ENCODE measurements at regions not wholly inside any gene's neighbourhood (a gene's known extent, or its start where the extent isn't known, plus 50 kb on each side); places are given as distances from the start of the nearest gene placed in this dataset.

GRCh38 chr14:35197015-35197414, 74.7 kb downstream of the PRORP start:
- no peak for TF ChIP-seq CTCF (conservative IDR thresholded peaks at IDR 0.05)
- Mint-ChIP-seq H3K36me3 (ENCODE audit: low read depth) (peaks cover 4% of the 10 kb centered on the region), H3K4me3 (no peak overlapping the region), H3K27me3 (ENCODE audit: low read depth) (no peaks in the 10 kb centered on the region), H3K27ac (ENCODE audit: unreplicated experiment) (no peak overlapping the region), H3K9me3 (no peaks in the 10 kb centered on the region), H3K4me1 (peaks cover 8% of the 10 kb centered on the region)
- no peak for DNase-seq (ENCODE audit: low read depth, low spot score)

- DNase-seq (ENCODE audit: low read depth, low spot score): no peak
- no peak for TF ChIP-seq CTCF (conservative IDR thresholded peaks at IDR 0.05)
- Mint-ChIP-seq H3K27me3 (ENCODE audit: low read depth) (no peaks in the 10 kb centered on the region), H3K36me3 (ENCODE audit: low read depth) (no peaks in the 10 kb centered on the region), H3K9me3 (no peaks in the 10 kb centered on the region), H3K4me3 (no peak overlapping the region), H3K27ac (ENCODE audit: unreplicated experiment) (no peak overlapping the region), H3K4me1 (no peaks in the 10 kb centered on the region)
Measured at GRCh38 chr14:35201066-35201465, 78.7 kb downstream of the PRORP start.

- Mint-ChIP-seq H3K4me3 (no peak overlapping the region), H3K36me3 (ENCODE audit: low read depth) (no peaks in the 10 kb centered on the region), H3K9me3 (no peaks in the 10 kb centered on the region), H3K27me3 (ENCODE audit: low read depth) (no peaks in the 10 kb centered on the region), H3K4me1 (no peaks in the 10 kb centered on the region), H3K27ac (ENCODE audit: unreplicated experiment) (no peak overlapping the region)
- no peak for DNase-seq (ENCODE audit: low read depth, low spot score)
- TF ChIP-seq CTCF (conservative IDR thresholded peaks at IDR 0.05): no peak
Measured at GRCh38 chr14:35202195-35202594, 79.8 kb downstream of the PRORP start.

- Mint-ChIP-seq H3K36me3 (ENCODE audit: low read depth) (no peaks in the 10 kb centered on the region), H3K4me1 (no peaks in the 10 kb centered on the region), H3K9me3 (no peaks in the 10 kb centered on the region), H3K27me3 (ENCODE audit: low read depth) (no peaks in the 10 kb centered on the region), H3K4me3 (no peak overlapping the region), H3K27ac (ENCODE audit: unreplicated experiment) (peak overlapping the region; percentile 22)
- DNase-seq (ENCODE audit: low read depth, low spot score): no peak
- no peak for TF ChIP-seq CTCF (conservative IDR thresholded peaks at IDR 0.05)
Measured at GRCh38 chr14:35205737-35206136, 83.4 kb downstream of the PRORP start.

GRCh38 chr14:35211067-35211466, 81.1 kb upstream of the PSMA6 start:
- DNase-seq (ENCODE audit: low read depth, low spot score): no peak
- peaks cover 13% of the 10 kb centered on the region for H3K4me1 Mint-ChIP-seq
- TF ChIP-seq CTCF (conservative IDR thresholded peaks at IDR 0.05): no peak
- no peaks in the 10 kb centered on the region for H3K27me3 Mint-ChIP-seq (ENCODE audit: low read depth)
- H3K27ac Mint-ChIP-seq (ENCODE audit: unreplicated experiment): no peak overlapping the region
- H3K4me3 Mint-ChIP-seq: no peak overlapping the region
- H3K36me3 Mint-ChIP-seq (ENCODE audit: low read depth): no peaks in the 10 kb centered on the region
- H3K9me3 Mint-ChIP-seq: no peaks in the 10 kb centered on the region
